GM18505 (cell line): ENCODE measurements at regions not wholly inside any gene's neighbourhood (a gene's known extent, or its start where the extent isn't known, plus 50 kb on each side); places are given as distances from the start of the nearest gene placed in this dataset.

Experiments
- ATAC-seq: cut with Tn5 transposase; IDR thresholded peaks from one replicate; pipeline ENCODE4 v1.9.1; 2021; ENCODE audit not compliant: unreplicated experiment
- POLR2A ChIP-seq: IDR thresholded peaks from 4 replicates; pipeline ENCODE4 v1.6.1; 2011; ENCODE audit warnings: borderline replicate concordance; ENCODE audit not compliant: insufficient read depth, insufficient read length; ENCODE audit errors: extremely low read depth

DNA sequence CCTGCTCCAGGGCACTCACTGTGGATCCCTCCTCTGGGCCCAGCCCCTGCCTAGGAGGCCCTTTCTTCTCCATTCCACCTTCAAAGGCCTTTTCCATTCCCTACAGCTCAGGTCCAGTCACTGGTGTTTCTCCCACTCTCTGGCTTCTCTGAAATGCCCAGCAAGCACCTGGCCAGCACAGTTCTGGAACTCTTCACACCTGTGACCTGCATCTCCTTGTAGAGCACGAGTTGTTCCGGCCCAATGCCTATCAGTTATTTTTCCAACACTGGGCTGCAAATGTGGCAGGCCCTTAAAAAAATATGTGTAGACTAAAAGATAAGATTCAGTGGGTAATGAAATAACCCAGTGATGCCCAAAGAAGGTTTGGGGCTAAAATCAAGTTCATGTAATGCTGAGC, 87.1 kb downstream of the PRLHR start:
- no peak for ATAC-seq
- no peak for TF ChIP-seq POLR2A

DNA sequence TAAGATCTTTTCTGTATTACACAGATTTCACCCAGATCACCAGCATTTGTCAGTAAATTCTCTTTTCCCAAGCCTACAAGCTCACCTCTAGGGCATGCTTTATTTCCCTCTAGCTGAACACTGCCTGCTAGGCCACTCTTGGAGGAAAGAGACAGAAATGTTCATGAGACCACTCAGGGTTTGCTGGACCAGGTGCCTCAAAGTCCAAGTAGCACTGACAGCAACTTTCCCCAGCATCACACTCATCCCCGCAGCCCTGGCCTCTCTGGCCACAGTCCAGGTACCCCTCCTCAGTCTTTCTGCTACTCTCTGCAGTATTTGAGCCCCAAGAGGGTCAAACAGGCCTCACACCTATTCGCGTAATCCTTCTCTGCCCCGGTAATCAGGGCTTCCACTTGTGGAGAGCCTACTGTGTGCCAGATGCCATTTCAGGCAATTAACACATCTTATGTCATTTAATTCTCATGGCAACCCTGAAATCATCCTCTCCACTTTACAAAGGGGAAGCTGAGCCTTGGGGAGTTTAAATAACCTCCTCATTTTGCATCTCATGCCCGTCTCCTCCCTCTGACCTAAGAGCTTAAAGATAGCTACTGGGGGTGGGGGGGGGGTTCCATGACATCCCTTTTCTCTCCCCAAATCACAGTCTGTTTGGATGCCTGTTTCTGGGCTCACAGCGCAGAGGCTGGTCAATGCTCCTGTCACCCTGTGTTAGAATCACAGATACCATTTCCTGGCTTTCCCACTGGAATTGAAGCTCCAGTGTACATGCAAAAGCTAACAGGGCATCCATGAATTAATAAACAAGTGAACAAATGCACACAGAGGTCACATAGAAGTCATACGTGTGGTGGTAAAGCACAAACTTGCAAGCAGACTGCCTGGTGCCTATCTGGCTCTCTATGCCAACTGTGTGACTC, 88.5 kb downstream of the PRLHR start:
- no peak for ATAC-seq
- TF ChIP-seq POLR2A: no peak

DNA sequence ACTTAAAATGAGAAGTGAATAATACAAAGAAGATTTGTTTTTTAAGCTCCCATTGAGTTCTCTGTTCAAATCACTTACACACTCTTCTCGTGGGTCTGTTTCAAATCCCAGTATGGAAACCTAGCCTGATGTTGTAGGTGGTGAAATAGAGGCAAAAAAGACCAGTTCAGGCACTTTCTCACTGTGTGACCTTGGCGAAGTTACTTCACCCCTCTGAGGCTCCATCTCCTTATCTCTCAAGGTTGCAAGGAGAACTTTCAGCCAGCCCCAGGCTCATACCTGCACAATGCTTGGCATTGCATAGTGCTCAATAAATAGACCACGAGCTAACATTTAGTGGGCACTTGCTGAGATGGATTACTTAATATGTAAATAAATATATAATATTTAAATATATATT, 90.1 kb downstream of the PRLHR start:
- TF ChIP-seq POLR2A: no peak
- ATAC-seq: no peak

GRCh38 chr10:118504467-118505205, 90.8 kb downstream of the PRLHR start:
- no peak for ATAC-seq
- TF ChIP-seq POLR2A: no peak

DNA sequence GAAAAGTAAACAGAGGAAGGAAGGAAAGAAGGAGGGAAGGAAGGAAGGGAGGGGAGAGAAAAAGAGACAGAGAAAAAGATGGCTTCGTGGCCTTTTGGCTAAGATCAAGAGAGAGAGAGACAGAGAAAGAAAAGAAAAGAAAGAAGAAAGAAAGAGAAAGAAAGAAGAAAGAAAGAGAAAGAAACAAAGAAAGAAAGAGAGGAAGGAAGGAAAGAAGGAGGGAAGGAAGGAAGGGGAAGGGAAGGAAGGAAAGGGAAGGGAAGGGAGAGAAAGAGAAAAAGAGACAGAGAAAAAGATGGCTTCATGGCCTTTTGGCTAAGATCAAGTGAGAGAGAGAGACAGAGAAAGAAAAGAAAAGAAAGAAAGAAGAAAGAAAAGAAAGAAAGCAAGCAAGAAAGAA, 91.4 kb downstream of the PRLHR start:
- TF ChIP-seq POLR2A: no peak
- no peak for ATAC-seq

- no peak for ATAC-seq
- TF ChIP-seq POLR2A: no peak
Measured at GRCh38 chr10:118503192-118503591, 92.3 kb downstream of the PRLHR start.

- ATAC-seq: no peak
- no peak for TF ChIP-seq POLR2A
Measured at GRCh38 chr10:118501637-118502440, 93.6 kb downstream of the PRLHR start.

DNA sequence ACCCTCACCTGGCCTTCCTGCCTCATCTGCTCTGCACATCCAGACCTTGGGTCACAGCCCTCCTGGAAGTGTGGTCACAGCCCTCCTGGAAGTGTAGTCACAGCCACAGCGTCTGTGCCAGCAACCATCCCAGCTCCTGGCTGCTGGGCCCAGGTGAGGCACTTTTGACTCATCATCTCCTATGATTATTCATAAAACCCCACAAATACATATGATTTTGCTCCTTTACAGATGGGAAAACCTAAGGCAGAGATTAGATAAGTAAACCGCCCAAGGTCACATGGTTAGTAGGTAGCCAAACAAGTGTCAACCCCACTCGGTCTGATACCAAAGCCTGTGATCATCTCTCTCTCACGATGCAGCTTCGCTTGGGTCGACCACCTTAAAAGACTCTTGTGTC, 94.3 kb downstream of the PRLHR start:
- no peak for ATAC-seq
- no peak for TF ChIP-seq POLR2A

DNA sequence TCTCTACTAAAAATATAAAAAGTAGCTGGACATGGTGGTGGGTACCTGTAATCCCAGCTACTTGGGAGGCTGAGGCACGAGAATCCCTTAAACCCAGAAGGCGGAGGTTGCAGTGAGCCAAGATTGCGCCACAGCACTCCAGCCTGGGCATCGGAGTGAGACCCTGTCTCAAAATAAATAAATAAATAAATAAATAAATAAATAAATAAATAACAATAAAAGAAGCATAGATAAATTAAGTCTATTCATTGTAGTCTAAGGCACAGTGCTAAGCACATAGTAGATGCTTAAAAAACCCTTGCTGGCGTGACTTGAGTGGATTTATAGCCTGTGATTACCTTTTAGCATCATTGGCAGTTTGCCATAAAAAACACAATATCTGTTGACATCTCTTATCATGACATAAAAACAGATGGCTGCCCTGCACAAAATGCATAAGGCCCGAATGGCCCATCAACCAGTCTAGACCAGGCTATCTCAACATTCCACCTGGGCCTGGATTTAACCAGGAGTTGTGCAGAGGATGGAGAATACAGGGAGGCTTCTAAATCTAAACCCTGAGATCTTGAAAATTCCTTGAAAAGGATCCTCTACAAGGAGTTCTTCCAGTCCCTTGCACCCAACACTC, 94.9 kb downstream of the PRLHR start:
- TF ChIP-seq POLR2A: no peak
- ATAC-seq: no peak

DNA sequence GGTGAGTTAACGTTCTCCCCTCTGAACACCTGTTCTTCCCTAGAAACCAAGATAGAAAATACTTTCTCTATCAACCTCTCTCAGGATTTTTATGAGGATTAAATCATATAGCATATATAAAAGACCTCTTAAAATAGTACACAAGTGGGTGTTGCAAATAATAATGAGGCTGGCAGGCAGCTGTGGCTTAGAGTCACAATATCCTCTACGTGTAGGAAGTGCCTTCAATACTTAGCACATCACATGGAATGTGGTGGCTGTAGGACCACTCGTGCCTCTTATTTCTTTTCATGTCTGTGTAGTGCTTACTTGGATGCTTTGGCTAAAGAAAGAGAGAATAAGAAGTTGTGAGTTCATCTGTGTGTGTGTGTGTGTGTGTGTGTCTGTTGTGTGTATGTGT, 96.3 kb downstream of the PRLHR start:
- no peak for ATAC-seq
- TF ChIP-seq POLR2A: no peak

- no peak for ATAC-seq
- TF ChIP-seq POLR2A: no peak
Measured at GRCh38 chr10:118498623-118499022, 96.8 kb downstream of the PRLHR start.

GRCh38 chr10:118497227-118497626, 98.2 kb downstream of the PRLHR start:
- no peak for ATAC-seq

GRCh38 chr10:118496525-118496924, 98.9 kb downstream of the PRLHR start:
- TF ChIP-seq POLR2A: no peak
- no peak for ATAC-seq

More at GRCh38 chr10:118497227-118497626, 98.2 kb downstream of the PRLHR start:
- TF ChIP-seq POLR2A: no peak
